Esophagus muscularis mucosa (tissue), 4 donors: ENCODE measurements at regions not wholly inside any gene's neighbourhood (a gene's known extent, or its start where the extent isn't known, plus 50 kb on each side); places are given as distances from the start of the nearest gene placed in this dataset.

ENCODE experiments used
- CTCF ChIP-seq, 3 experiments: fragments of 200-600 bp in 2 of 3; fragments of 450-650 bp in 1 of 3; sonication (generic) in 2 of 3; IDR thresholded peaks; one replicate each; pipeline ENCODE4 v1.5.1; 2017 to 2019; ENCODE audit warnings: antibody characterized with exemption in 3 of 3, mild to moderate bottlenecking in 2 of 3, moderate library complexity in 1 of 3
- EP300 ChIP-seq: sonication (generic); formaldehyde crosslinking; IDR thresholded peaks from one replicate; pipeline ENCODE4 v1.6.1; 2017; ENCODE audit warnings: antibody characterized with exemption
- POLR2A ChIP-seq: fragments of 450-650 bp; IDR thresholded peaks from one replicate; pipeline ENCODE4 v1.6.1; 2017; ENCODE audit warnings: antibody characterized with exemption, moderate library complexity, mild to moderate bottlenecking, low read depth
- POLR2AphosphoS5 ChIP-seq, 2 donors: sonication (generic); formaldehyde crosslinking; IDR thresholded peaks; one replicate each; pipeline ENCODE4 v1.6.1; 2017; ENCODE audit warnings: antibody characterized with exemption in 2 of 2

GRCh38 chr14:104248203-104249055 is 110.0 kb downstream of the KIF26A start:
- TF ChIP-seq CTCF (IDR thresholded peaks at IDR 0.05) = no peak
- TF ChIP-seq POLR2A = no peak
- no peak for TF ChIP-seq POLR2AphosphoS5 (IDR thresholded peaks at IDR 0.05)
- no peak for TF ChIP-seq EP300
